ENCODE measurements at regions not wholly inside any gene's neighbourhood (a gene's known extent, or its start where the extent isn't known, plus 50 kb on each side); places are given as distances from the start of the nearest gene placed in this dataset.

GRCh38 chr6:146901940-146902816, 302.0 kb upstream of the STXBP5 start:
- H2AFZ ChIP-seq (ENCODE audit: low read length) = no peak overlapping the region
- H4K20me1 ChIP-seq (ENCODE audit: insufficient read depth, low read length) = no peaks in the 10 kb centered on the region
- BruUV-seq (replicated peaks) = no TSS peak
- no peak overlapping the region for H3K27ac ChIP-seq (ENCODE audit: low read depth, low read length, poor library complexity, severe bottlenecking)
- no peaks in the 10 kb centered on the region for H3K9me2 ChIP-seq (ENCODE audit: insufficient read depth, low read length)
- ChIA-PET CTCF (ENCODE audit: unreplicated experiment) (no interaction called here), POLR2A (no interaction called here)
- DNase-seq (ENCODE audit: low spot score) = no peak
- no peak overlapping the region for H3K4me2 ChIP-seq (ENCODE audit: low read length)
- no peaks in the 10 kb centered on the region for H3K9me3 ChIP-seq (ENCODE audit: low read length)
- H3K36me3 ChIP-seq (ENCODE audit: insufficient read depth, low read length) = no peaks in the 10 kb centered on the region
- TF ChIP-seq EZH2phosphoT487 (IDR thresholded peaks at IDR 0.05; ENCODE audit: borderline replicate concordance, low read depth, low read length) (no peak), CTCF (conservative IDR thresholded peaks at IDR 0.05; ENCODE audit: low read length) (peak; percentile 38; the same call in 1 of the 2 replicates)
- intact Hi-C loops (cut with micrococcal nuclease; ENCODE audit: unreplicated experiment) = no loop called here
- no peaks in the 10 kb centered on the region for H3K79me2 ChIP-seq (ENCODE audit: insufficient read depth, low read depth, low read length)
- H3K4me1 ChIP-seq (ENCODE audit: insufficient read depth, low read length, poor library complexity, severe bottlenecking) = no peaks in the 10 kb centered on the region
- H3K4me3 ChIP-seq (ENCODE audit: low read depth, low read length, poor library complexity, severe bottlenecking) = no peak overlapping the region

GRCh38 chr6:146902846-146903245, 301.4 kb upstream of the STXBP5 start:
- no TSS peak for BruUV-seq (replicated peaks)
- Histone ChIP-seq H4K20me1 (ENCODE audit: insufficient read depth, low read length) (no peaks in the 10 kb centered on the region), H3K9me2 (ENCODE audit: insufficient read depth, low read length) (no peaks in the 10 kb centered on the region), H2AFZ (ENCODE audit: low read length) (no peak overlapping the region), H3K4me1 (ENCODE audit: insufficient read depth, low read length, poor library complexity, severe bottlenecking) (no peaks in the 10 kb centered on the region), H3K9me3 (ENCODE audit: low read length) (no peaks in the 10 kb centered on the region), H3K36me3 (ENCODE audit: insufficient read depth, low read length) (no peaks in the 10 kb centered on the region), H3K79me2 (ENCODE audit: insufficient read depth, low read depth, low read length) (no peaks in the 10 kb centered on the region), H3K27ac (ENCODE audit: low read depth, low read length, poor library complexity, severe bottlenecking) (no peak overlapping the region), H3K4me2 (ENCODE audit: low read length) (no peak overlapping the region), H3K4me3 (ENCODE audit: low read depth, low read length, poor library complexity, severe bottlenecking) (no peak overlapping the region)
- ChIA-PET POLR2A (no interaction called here), CTCF (ENCODE audit: unreplicated experiment) (no interaction called here)
- TF ChIP-seq CTCF (conservative IDR thresholded peaks at IDR 0.05; ENCODE audit: low read length) (no peak), EZH2phosphoT487 (IDR thresholded peaks at IDR 0.05; ENCODE audit: borderline replicate concordance, low read depth, low read length) (no peak)
- DNase-seq (ENCODE audit: low spot score) = no peak
- intact Hi-C loops (cut with micrococcal nuclease; ENCODE audit: unreplicated experiment) = no loop called here

- Histone ChIP-seq H3K79me2 (ENCODE audit: insufficient read depth, low read depth, low read length) (no peaks in the 10 kb centered on the region), H2AFZ (ENCODE audit: low read length) (no peak overlapping the region), H3K9me3 (ENCODE audit: low read length) (no peaks in the 10 kb centered on the region), H3K27ac (ENCODE audit: low read depth, low read length, poor library complexity, severe bottlenecking) (no peak overlapping the region), H3K36me3 (ENCODE audit: insufficient read depth, low read length) (no peaks in the 10 kb centered on the region), H3K4me2 (ENCODE audit: low read length) (no peak overlapping the region), H3K4me1 (ENCODE audit: insufficient read depth, low read length, poor library complexity, severe bottlenecking) (no peaks in the 10 kb centered on the region), H3K4me3 (ENCODE audit: low read depth, low read length, poor library complexity, severe bottlenecking) (no peak overlapping the region), H3K9me2 (ENCODE audit: insufficient read depth, low read length) (no peaks in the 10 kb centered on the region), H4K20me1 (ENCODE audit: insufficient read depth, low read length) (no peaks in the 10 kb centered on the region)
- no peak for TF ChIP-seq EZH2phosphoT487 (IDR thresholded peaks at IDR 0.05; ENCODE audit: borderline replicate concordance, low read depth, low read length)
- no peak for TF ChIP-seq CTCF (conservative IDR thresholded peaks at IDR 0.05; ENCODE audit: low read length)
- BruUV-seq (replicated peaks) = no TSS peak
- ChIA-PET CTCF (ENCODE audit: unreplicated experiment) (no interaction called here), POLR2A (no interaction called here)
- no peak for DNase-seq (ENCODE audit: low spot score)
- intact Hi-C loops (cut with micrococcal nuclease; ENCODE audit: unreplicated experiment) = no loop called here
Observed at GRCh38 chr6:146903451-146903850, 300.8 kb upstream of the STXBP5 start.
